ENCODE measurements at regions not wholly inside any gene's neighbourhood (a gene's known extent, or its start where the extent isn't known, plus 50 kb on each side); places are given as distances from the start of the nearest gene placed in this dataset.

DNA sequence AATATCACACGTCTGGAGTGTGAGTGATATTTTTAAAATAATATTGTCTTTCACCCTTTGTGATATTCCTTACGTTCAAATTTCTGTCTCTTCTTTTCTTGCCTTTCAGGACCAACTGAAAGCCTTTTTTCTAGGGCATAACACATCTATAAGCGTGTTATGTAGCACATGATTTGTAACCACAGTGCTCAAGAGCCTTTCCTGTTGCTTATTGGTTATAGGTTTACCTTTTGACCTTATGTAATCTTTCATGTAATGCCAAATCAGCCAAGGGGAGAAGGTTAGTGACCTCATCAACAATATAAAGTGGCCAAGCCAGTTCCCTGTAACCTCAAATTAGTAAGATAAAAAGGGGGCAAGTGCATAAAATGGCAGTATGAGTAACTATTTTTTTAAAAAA, 480.2 kb downstream of the AMY1C start:
- ChIA-PET CTCF (no interaction called here), POLR2A (no interaction called here)
- no peak for ATAC-seq
- DNase-seq (ENCODE audit: low read depth, low spot score), result no peak
- H3K9me3 ChIP-seq (ENCODE audit: control insufficient read depth, insufficient read depth, low read depth, low read length), result no peaks in the 10 kb centered on the region
- intact Hi-C loops (cut with micrococcal nuclease; ENCODE audit: unreplicated experiment) (no loop called here), in situ Hi-C loops (cut with HindIII; ENCODE audit: low pct_unique_long_range_greater_than_20kb, low sequenced_read_pairs) (no loop called here)
- no peak for TF ChIP-seq TCF7L2 (IDR thresholded peaks at IDR 0.05; ENCODE audit: low read depth, low read length)
- no peak for TF ChIP-seq SIN3A (IDR thresholded peaks at IDR 0.05; ENCODE audit: borderline replicate concordance, insufficient read depth, low read depth, low read length)
- TF ChIP-seq, protein P1, sequence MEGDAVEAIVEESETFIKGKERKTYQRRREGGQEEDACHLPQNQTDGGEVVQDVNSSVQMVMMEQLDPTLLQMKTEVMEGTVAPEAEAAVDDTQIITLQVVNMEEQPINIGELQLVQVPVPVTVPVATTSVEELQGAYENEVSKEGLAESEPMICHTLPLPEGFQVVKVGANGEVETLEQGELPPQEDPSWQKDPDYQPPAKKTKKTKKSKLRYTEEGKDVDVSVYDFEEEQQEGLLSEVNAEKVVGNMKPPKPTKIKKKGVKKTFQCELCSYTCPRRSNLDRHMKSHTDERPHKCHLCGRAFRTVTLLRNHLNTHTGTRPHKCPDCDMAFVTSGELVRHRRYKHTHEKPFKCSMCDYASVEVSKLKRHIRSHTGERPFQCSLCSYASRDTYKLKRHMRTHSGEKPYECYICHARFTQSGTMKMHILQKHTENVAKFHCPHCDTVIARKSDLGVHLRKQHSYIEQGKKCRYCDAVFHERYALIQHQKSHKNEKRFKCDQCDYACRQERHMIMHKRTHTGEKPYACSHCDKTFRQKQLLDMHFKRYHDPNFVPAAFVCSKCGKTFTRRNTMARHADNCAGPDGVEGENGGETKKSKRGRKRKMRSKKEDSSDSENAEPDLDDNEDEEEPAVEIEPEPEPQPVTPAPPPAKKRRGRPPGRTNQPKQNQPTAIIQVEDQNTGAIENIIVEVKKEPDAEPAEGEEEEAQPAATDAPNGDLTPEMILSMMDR (IDR thresholded peaks at IDR 0.05), result no peak
- TF ChIP-seq, protein P2, sequence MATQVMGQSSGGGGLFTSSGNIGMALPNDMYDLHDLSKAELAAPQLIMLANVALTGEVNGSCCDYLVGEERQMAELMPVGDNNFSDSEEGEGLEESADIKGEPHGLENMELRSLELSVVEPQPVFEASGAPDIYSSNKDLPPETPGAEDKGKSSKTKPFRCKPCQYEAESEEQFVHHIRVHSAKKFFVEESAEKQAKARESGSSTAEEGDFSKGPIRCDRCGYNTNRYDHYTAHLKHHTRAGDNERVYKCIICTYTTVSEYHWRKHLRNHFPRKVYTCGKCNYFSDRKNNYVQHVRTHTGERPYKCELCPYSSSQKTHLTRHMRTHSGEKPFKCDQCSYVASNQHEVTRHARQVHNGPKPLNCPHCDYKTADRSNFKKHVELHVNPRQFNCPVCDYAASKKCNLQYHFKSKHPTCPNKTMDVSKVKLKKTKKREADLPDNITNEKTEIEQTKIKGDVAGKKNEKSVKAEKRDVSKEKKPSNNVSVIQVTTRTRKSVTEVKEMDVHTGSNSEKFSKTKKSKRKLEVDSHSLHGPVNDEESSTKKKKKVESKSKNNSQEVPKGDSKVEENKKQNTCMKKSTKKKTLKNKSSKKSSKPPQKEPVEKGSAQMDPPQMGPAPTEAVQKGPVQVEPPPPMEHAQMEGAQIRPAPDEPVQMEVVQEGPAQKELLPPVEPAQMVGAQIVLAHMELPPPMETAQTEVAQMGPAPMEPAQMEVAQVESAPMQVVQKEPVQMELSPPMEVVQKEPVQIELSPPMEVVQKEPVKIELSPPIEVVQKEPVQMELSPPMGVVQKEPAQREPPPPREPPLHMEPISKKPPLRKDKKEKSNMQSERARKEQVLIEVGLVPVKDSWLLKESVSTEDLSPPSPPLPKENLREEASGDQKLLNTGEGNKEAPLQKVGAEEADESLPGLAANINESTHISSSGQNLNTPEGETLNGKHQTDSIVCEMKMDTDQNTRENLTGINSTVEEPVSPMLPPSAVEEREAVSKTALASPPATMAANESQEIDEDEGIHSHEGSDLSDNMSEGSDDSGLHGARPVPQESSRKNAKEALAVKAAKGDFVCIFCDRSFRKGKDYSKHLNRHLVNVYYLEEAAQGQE (IDR thresholded peaks at IDR 0.05; ENCODE audit: insufficient read depth in 1 of 2, low read depth in 2 of 2, low read length in 1 of 2), result no peak
- TF ChIP-seq POLR2AphosphoS5 (IDR thresholded peaks at IDR 0.05; ENCODE audit: low read depth, low read length), result no peak
- H3K4me3 ChIP-seq (ENCODE audit: low read depth in 2 of 2, low read length in 2 of 2), result no peak overlapping the region
- BruUV-seq (replicated peaks), result no TSS peak
- H3K36me3 ChIP-seq (ENCODE audit: control insufficient read depth, insufficient read depth, low read length), result no peaks in the 10 kb centered on the region
- H3K27me3 ChIP-seq (ENCODE audit: control insufficient read depth, insufficient read depth, low read length), result no peaks in the 10 kb centered on the region
- no peak overlapping the region for H3K27ac ChIP-seq (ENCODE audit: low read length)
- no peaks in the 10 kb centered on the region for H3K4me1 ChIP-seq (ENCODE audit: control insufficient read depth, insufficient read depth, low read length)

DNA sequence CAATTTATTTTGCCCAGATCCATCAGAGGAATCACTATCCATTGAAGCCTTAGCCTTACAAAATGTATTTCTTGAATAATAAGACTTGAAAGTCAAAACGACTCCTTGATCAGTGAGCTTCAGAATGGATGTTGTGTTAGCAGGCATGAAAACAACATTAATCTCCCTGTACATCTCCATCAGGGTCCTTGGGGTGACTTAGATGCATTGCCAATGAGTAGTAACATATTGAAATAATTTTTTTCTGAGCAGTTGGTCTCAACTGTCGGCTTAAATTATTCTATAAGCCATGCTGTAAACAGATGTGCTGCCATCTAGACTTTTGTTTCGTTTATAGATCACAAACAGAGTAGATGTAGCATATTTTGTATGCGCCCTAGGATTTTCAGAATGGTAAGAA, 482.0 kb downstream of the AMY1C start:
- H3K4me1 ChIP-seq (ENCODE audit: control insufficient read depth, insufficient read depth, low read length), result no peaks in the 10 kb centered on the region
- no peak overlapping the region for H3K27ac ChIP-seq (ENCODE audit: low read length)
- CTCF ChIA-PET, result no interaction called here
- no peak overlapping the region for H3K4me3 ChIP-seq (ENCODE audit: low read depth in 2 of 2, low read length in 2 of 2)
- TF ChIP-seq, protein P1 (IDR thresholded peaks at IDR 0.05), result no peak
- TF ChIP-seq TCF7L2 (IDR thresholded peaks at IDR 0.05; ENCODE audit: low read depth, low read length), result no peak
- no peak for TF ChIP-seq POLR2AphosphoS5 (IDR thresholded peaks at IDR 0.05; ENCODE audit: low read depth, low read length)
- no peak for TF ChIP-seq SIN3A (IDR thresholded peaks at IDR 0.05; ENCODE audit: borderline replicate concordance, insufficient read depth, low read depth, low read length)
- TF ChIP-seq, protein P2 (IDR thresholded peaks at IDR 0.05; ENCODE audit: insufficient read depth in 1 of 2, low read depth in 2 of 2, low read length in 1 of 2), result no peak
- POLR2A ChIA-PET, result no interaction called here
- in situ Hi-C loops (cut with HindIII; ENCODE audit: low pct_unique_long_range_greater_than_20kb, low sequenced_read_pairs), result no loop called here
- no peaks in the 10 kb centered on the region for H3K9me3 ChIP-seq (ENCODE audit: control insufficient read depth, insufficient read depth, low read depth, low read length)
- H3K27me3 ChIP-seq (ENCODE audit: control insufficient read depth, insufficient read depth, low read length), result no peaks in the 10 kb centered on the region
- no peaks in the 10 kb centered on the region for H3K36me3 ChIP-seq (ENCODE audit: control insufficient read depth, insufficient read depth, low read length)
- DNase-seq (ENCODE audit: low read depth, low spot score) (no peak), ATAC-seq (no peak)
- intact Hi-C loops (cut with micrococcal nuclease; ENCODE audit: unreplicated experiment), result no loop called here
- BruUV-seq (replicated peaks), result no TSS peak

Data from Panc1 (cell line).